ENCODE measurements at regions not wholly inside any gene's neighbourhood (a gene's known extent, or its start where the extent isn't known, plus 50 kb on each side); places are given as distances from the start of the nearest gene placed in this dataset.
"Not testable (repeated sequence)": the region's sequence is repeated elsewhere in the genome, so short reads cannot be mapped to it uniquely, and the experiment has no call there.

DNA sequence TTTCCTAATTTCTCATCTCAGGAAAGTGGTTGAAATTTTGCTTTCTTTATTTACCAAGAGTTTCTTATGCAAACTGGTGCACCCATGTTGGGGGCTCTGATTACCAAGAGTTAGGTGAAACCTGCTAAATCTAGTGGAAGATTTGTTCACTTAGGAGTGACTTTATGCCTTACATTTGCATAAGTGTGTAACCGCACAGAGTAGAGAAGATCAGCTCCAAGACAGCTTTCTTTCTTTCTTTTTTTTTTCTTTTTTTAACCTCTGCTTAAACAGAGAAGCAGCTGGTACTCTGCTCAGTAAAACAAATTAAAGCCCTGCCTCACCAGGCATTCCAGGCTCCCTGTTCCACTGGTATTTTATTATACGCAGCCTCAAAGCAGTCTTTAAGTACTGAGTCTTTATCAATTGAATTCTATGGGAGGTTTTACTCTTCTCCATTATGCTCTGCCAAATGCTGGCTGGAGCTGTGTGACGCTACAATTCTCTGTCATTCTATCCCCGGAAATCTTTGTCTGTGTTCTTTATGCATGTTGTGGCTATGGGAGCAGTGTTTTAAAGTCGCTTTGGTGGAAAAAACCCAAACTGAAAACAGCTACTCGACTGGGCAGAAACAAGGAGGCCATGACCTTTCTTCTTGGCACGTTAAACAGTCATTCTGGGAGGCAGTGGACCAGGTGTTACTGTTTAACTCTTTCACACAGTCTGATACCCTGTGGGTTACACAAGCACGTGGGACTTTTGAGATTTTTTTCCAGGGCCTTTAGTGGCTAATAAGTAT is 55.2 kb upstream of the GBE1 start:
- TF ChIP-seq ZFX (IDR thresholded peaks at IDR 0.05): no peak
- TF ChIP-seq, protein P1, sequence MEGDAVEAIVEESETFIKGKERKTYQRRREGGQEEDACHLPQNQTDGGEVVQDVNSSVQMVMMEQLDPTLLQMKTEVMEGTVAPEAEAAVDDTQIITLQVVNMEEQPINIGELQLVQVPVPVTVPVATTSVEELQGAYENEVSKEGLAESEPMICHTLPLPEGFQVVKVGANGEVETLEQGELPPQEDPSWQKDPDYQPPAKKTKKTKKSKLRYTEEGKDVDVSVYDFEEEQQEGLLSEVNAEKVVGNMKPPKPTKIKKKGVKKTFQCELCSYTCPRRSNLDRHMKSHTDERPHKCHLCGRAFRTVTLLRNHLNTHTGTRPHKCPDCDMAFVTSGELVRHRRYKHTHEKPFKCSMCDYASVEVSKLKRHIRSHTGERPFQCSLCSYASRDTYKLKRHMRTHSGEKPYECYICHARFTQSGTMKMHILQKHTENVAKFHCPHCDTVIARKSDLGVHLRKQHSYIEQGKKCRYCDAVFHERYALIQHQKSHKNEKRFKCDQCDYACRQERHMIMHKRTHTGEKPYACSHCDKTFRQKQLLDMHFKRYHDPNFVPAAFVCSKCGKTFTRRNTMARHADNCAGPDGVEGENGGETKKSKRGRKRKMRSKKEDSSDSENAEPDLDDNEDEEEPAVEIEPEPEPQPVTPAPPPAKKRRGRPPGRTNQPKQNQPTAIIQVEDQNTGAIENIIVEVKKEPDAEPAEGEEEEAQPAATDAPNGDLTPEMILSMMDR (conservative IDR thresholded peaks at IDR 0.05): no peak
- no peak overlapping the region for H3K27ac ChIP-seq

DNA sequence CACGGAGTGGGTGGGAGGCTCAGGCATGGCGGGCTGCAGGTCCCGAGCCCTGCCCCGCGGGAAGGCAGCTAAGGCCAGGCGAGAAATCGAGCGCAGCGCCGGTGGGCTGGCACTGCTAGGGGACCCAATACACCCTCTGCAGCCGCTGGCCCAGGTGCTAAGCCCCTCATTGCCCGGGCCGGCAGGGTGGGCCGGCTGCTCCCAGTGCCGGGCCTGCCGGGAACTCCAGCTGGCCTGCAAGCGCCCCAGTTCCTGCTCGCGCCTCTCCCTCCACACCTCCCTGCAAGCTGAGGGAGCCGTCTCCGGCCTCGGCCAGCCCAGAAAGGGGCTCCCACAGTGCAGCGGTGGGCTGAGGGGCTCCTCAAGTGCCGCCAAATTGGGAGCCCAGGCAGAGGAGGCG is 50.7 kb upstream of the GBE1 start:
- not testable (repeated sequence) for H3K27ac ChIP-seq
